Mesendoderm (in vitro differentiated cells): ENCODE measurements at regions not wholly inside any gene's neighbourhood (a gene's known extent, or its start where the extent isn't known, plus 50 kb on each side); places are given as distances from the start of the nearest gene placed in this dataset.

Experiments
- DNase-seq: peaks from one replicate; pipeline ENCODE4 v3.0.0; 2013
- H2AK5ac ChIP-seq: 2 replicates; pipeline ENCODE4 v1.6.1; 2013; ENCODE audit warnings: low read length, inconsistent platforms
- H2BK120ac ChIP-seq: 2 replicates; pipeline ENCODE4 v1.6.1; 2013; ENCODE audit warnings: low read depth, mild to moderate bottlenecking, low read length, moderate library complexity, mixed read lengths
- H2BK15ac ChIP-seq: replicated peaks from 2 replicates; pipeline ENCODE4 v1.6.1; 2013; ENCODE audit warnings: low read depth, mild to moderate bottlenecking, moderate library complexity
- H2BK5ac ChIP-seq: 2 replicates; pipeline ENCODE4 v1.6.1; 2013; ENCODE audit warnings: low read length, inconsistent platforms
- H3K18ac ChIP-seq: 2 replicates; pipeline ENCODE4 v1.6.1; 2013; ENCODE audit warnings: mild to moderate bottlenecking, low read length, mixed read lengths
- H3K23ac ChIP-seq: one replicate; pipeline ENCODE4 v1.6.1; 2013; ENCODE audit warnings: low read length
- H3K27ac ChIP-seq: 2 replicates; pipeline ENCODE4 v1.5.1; 2013; ENCODE audit warnings: low read depth, mild to moderate bottlenecking, inconsistent platforms, low read length, moderate library complexity
- H3K27me3 ChIP-seq: 2 replicates; pipeline ENCODE4 v1.6.1; 2013; ENCODE audit warnings: low read length, control low read depth, mild to moderate bottlenecking, inconsistent platforms; ENCODE audit not compliant: insufficient read depth, poor library complexity
- H3K36me3 ChIP-seq: 2 replicates; pipeline ENCODE4 v1.6.1; 2013; ENCODE audit warnings: low read length, inconsistent platforms; ENCODE audit not compliant: control insufficient read depth, insufficient read depth
- H3K4ac ChIP-seq: one replicate; pipeline ENCODE4 v1.6.1; 2013; ENCODE audit warnings: low read depth, mild to moderate bottlenecking, low read length, moderate library complexity
- H3K4me1 ChIP-seq: 2 replicates; pipeline ENCODE4 v1.6.1; 2013; ENCODE audit warnings: low read depth, low read length, inconsistent platforms; ENCODE audit not compliant: control insufficient read depth
- H3K4me2 ChIP-seq: 2 replicates; pipeline ENCODE4 v1.6.1; 2013; ENCODE audit warnings: low read length
- H3K4me3 ChIP-seq: 2 replicates; pipeline ENCODE4 v1.5.1; 2013; ENCODE audit warnings: mild to moderate bottlenecking, low read length
- H3K56ac ChIP-seq: one replicate; pipeline ENCODE4 v1.6.1; 2013; ENCODE audit warnings: low read length
- H3K79me1 ChIP-seq: 2 replicates; pipeline ENCODE4 v1.6.1; 2013; ENCODE audit warnings: low read length, inconsistent platforms
- H3K79me2 ChIP-seq: 2 replicates; pipeline ENCODE4 v1.6.1; 2013; ENCODE audit warnings: mild to moderate bottlenecking, low read length; ENCODE audit not compliant: control insufficient read depth, insufficient read depth
- H3K9ac ChIP-seq: 2 replicates; pipeline ENCODE4 v1.6.1; 2013; ENCODE audit warnings: low read length, inconsistent platforms
- H4K5ac ChIP-seq: one replicate; pipeline ENCODE4 v1.6.1; 2013; ENCODE audit warnings: low read length
- H4K8ac ChIP-seq: one replicate; pipeline ENCODE4 v1.6.1; 2013; ENCODE audit warnings: low read depth, mild to moderate bottlenecking, control low read depth, low read length, moderate library complexity
- WGBS: extraction: QIAGEN DNeasy Blood & Tissue Kit; methylation state at CpG from one replicate; pipeline ENCODE4 v1.1.7; 2013; ENCODE audit warnings: low lambda C conversion rate, missing lambda C conversion rate; ENCODE audit not compliant: insufficient coverage; ENCODE audit errors: extremely low coverage; 5-methylcytosine and 5-hydroxymethylcytosine counted together

DNA sequence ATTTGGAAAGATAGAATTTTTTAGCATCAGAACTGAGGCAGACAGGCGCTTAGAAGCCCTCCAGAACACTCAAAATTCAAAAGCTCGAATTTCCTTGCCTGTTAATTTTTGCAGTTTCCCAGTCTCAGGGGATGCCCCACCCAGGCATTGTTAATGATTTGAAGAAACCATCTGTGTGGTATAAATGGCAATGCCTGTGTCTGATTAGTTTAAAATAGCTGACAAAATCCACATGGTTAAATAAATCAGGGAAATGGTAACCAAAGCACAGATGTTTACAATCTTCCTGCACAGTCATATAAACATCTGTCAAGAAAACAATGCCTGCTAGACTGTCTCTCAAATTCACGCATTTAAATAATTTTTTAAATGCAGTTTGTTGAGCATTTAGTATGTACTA lies 185.2 kb upstream of the RGMB start:
- Histone ChIP-seq H3K27ac (no peak overlapping the region), H2BK5ac (no peak overlapping the region), H3K27me3 (no peaks in the 10 kb centered on the region), H3K18ac (no peak overlapping the region), H3K4ac (no peak overlapping the region), H3K36me3 (no peaks in the 10 kb centered on the region), H4K8ac (no peak overlapping the region), H3K4me2 (no peak overlapping the region), H3K56ac (no peak overlapping the region), H3K79me1 (no peaks in the 10 kb centered on the region), H4K5ac (no peak overlapping the region), H3K79me2 (no peaks in the 10 kb centered on the region), H3K4me1 (no peaks in the 10 kb centered on the region), H3K9ac (no peak overlapping the region), H3K4me3 (no peak overlapping the region), H2AK5ac (no peak overlapping the region), H2BK120ac (no peak overlapping the region), H2BK15ac (no peak overlapping the region), H3K23ac (no peak overlapping the region)
- DNase-seq, result no peak
- WGBS, result no CpG with 5 or more reads among the region's 3 CpGs

DNA sequence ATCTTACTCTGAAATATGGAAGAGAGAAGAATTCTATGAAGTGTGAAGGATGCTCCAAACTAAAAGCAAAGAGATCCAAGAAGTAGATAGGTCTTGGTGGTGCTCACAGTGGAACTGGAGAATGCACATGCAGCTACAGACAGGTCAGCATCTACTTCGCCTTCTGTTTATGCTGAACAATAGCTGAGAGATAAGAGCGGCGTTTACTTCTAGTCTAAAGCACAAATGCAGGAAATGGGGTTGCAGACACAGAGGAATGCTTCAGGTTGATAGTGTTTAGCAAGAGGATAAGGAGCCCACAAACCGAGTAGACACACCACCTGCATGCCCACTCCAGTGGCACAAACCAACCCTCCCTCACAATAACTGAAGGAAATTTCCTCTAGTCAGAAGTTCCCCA lies 180.0 kb upstream of the RGMB start:
- Histone ChIP-seq H2BK120ac (no peak overlapping the region), H4K5ac (no peak overlapping the region), H3K79me2 (no peaks in the 10 kb centered on the region), H3K4me2 (no peak overlapping the region), H4K8ac (no peak overlapping the region), H3K23ac (no peak overlapping the region), H3K27ac (no peak overlapping the region), H3K18ac (no peak overlapping the region), H2BK15ac (no peak overlapping the region), H3K9ac (no peak overlapping the region), H2BK5ac (no peak overlapping the region), H3K4me3 (no peak overlapping the region), H3K4ac (no peak overlapping the region), H2AK5ac (no peak overlapping the region), H3K56ac (no peak overlapping the region), H3K27me3 (no peaks in the 10 kb centered on the region), H3K4me1 (no peaks in the 10 kb centered on the region), H3K79me1 (no peaks in the 10 kb centered on the region), H3K36me3 (no peaks in the 10 kb centered on the region)
- DNase-seq, result no peak
- WGBS, result no CpG with 5 or more reads among the region's 4 CpGs

DNA sequence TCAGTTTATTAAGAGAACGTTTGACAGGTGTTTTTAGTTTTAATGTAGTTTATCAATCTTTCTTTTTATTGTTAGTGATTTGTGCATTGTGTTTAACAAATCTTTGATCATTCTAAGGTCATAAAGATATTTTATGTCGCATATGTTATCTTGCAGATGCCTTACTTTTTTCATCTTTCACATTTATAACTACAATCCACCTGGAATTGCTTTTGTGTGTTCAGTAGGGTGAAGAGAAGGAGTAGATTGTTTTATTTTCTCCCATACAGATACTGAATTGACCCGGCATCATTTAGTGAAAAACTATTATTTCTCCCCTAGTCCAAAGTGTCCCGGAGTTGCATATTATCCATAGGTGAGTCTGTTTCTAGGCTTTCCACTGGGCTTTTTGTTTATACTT lies 179.4 kb upstream of the RGMB start:
- no peak overlapping the region for H4K8ac ChIP-seq
- no peak for DNase-seq
- H3K79me2 ChIP-seq, result no peaks in the 10 kb centered on the region
- no peaks in the 10 kb centered on the region for H3K36me3 ChIP-seq
- H3K79me1 ChIP-seq, result no peaks in the 10 kb centered on the region
- H3K4ac ChIP-seq, result no peak overlapping the region
- H3K18ac ChIP-seq, result no peak overlapping the region
- H3K4me1 ChIP-seq, result no peaks in the 10 kb centered on the region
- H3K27me3 ChIP-seq, result no peaks in the 10 kb centered on the region
- H2AK5ac ChIP-seq, result no peak overlapping the region
- no peak overlapping the region for H2BK15ac ChIP-seq
- H3K23ac ChIP-seq, result no peak overlapping the region
- H3K4me2 ChIP-seq, result no peak overlapping the region
- WGBS, result no CpG with 5 or more reads among the region's 4 CpGs
- no peak overlapping the region for H3K4me3 ChIP-seq
- H3K56ac ChIP-seq, result no peak overlapping the region
- H4K5ac ChIP-seq, result no peak overlapping the region
- H2BK5ac ChIP-seq, result no peak overlapping the region
- no peak overlapping the region for H3K27ac ChIP-seq
- H3K9ac ChIP-seq, result no peak overlapping the region
- no peak overlapping the region for H2BK120ac ChIP-seq

- no peak overlapping the region for H3K9ac ChIP-seq
- H3K56ac ChIP-seq, result no peak overlapping the region
- H2BK120ac ChIP-seq, result no peak overlapping the region
- no peak overlapping the region for H3K18ac ChIP-seq
- H2BK5ac ChIP-seq, result no peak overlapping the region
- H2BK15ac ChIP-seq, result no peak overlapping the region
- no peak overlapping the region for H4K5ac ChIP-seq
- no peak overlapping the region for H3K27ac ChIP-seq
- H4K8ac ChIP-seq, result no peak overlapping the region
- H3K27me3 ChIP-seq, result no peaks in the 10 kb centered on the region
- H3K4ac ChIP-seq, result no peak overlapping the region
- no peak overlapping the region for H3K4me2 ChIP-seq
- no peak for DNase-seq
- H3K4me3 ChIP-seq, result no peak overlapping the region
- no peak overlapping the region for H3K23ac ChIP-seq
- WGBS, result no CpG with 5 or more reads among the region's 1 CpG
- H3K79me1 ChIP-seq, result no peaks in the 10 kb centered on the region
- no peaks in the 10 kb centered on the region for H3K4me1 ChIP-seq
- H2AK5ac ChIP-seq, result no peak overlapping the region
- no peaks in the 10 kb centered on the region for H3K79me2 ChIP-seq
- no peaks in the 10 kb centered on the region for H3K36me3 ChIP-seq
These were observed 174.4 kb upstream of the RGMB start for GRCh38 chr5:98599016-98599415.

DNA sequence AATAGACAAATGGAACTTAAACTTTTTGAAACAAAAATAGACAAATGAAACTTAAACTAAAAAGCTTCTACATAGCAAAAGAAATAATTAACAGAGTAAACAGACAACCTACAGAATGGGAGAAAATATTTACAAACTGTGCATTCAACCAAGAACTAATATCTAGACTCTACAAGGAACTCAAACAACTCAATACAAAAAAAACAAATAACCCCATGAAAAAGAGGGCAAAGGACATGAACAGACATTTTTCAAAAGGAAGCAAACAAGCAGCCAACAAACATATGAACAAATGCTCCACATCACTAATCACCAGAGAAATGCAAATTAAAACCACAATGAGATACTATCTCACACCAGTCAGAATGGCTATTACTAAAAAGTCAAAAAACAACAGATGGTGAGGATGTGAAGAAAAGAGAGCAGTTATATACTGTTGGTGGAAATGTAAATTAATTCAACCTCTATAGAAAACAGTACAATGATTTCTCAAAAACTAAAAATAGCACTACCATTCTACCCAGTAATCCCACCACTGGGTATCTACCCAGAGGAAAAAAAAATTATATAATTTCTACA lies 170.8 kb upstream of the RGMB start:
- Histone ChIP-seq H2BK5ac (no peak overlapping the region), H3K4me2 (no peak overlapping the region), H3K4ac (no peak overlapping the region), H3K36me3 (no peaks in the 10 kb centered on the region), H3K79me1 (no peaks in the 10 kb centered on the region), H2BK15ac (no peak overlapping the region), H3K23ac (no peak overlapping the region), H3K56ac (no peak overlapping the region), H4K8ac (no peak overlapping the region), H3K4me1 (peaks cover 3% of the 10 kb centered on the region), H3K27ac (no peak overlapping the region), H2BK120ac (no peak overlapping the region), H3K9ac (no peak overlapping the region), H3K79me2 (no peaks in the 10 kb centered on the region), H4K5ac (no peak overlapping the region), H3K27me3 (no peaks in the 10 kb centered on the region), H3K18ac (no peak overlapping the region), H2AK5ac (no peak overlapping the region), H3K4me3 (no peak overlapping the region)
- no peak for DNase-seq

GRCh38 chr5:98603456-98603855 lies 170.0 kb upstream of the RGMB start:
- H2BK15ac ChIP-seq, result no peak overlapping the region
- H3K56ac ChIP-seq, result no peak overlapping the region
- no peak overlapping the region for H3K4me2 ChIP-seq
- H3K9ac ChIP-seq, result no peak overlapping the region
- no peak overlapping the region for H4K5ac ChIP-seq
- no peak overlapping the region for H2BK120ac ChIP-seq
- H3K4ac ChIP-seq, result no peak overlapping the region
- H3K4me3 ChIP-seq, result no peak overlapping the region
- no CpG with 5 or more reads among the region's 2 CpGs for WGBS
- H4K8ac ChIP-seq, result no peak overlapping the region
- no peak for DNase-seq
- H2BK5ac ChIP-seq, result no peak overlapping the region
- no peaks in the 10 kb centered on the region for H3K79me1 ChIP-seq
- H3K79me2 ChIP-seq, result no peaks in the 10 kb centered on the region
- H3K23ac ChIP-seq, result no peak overlapping the region
- H3K18ac ChIP-seq, result no peak overlapping the region
- H3K4me1 ChIP-seq, result peaks cover 3% of the 10 kb centered on the region
- H3K27me3 ChIP-seq, result no peaks in the 10 kb centered on the region
- no peak overlapping the region for H2AK5ac ChIP-seq
- H3K36me3 ChIP-seq, result no peaks in the 10 kb centered on the region
- no peak overlapping the region for H3K27ac ChIP-seq
